HEK293T (cell line): ENCODE measurements at regions not wholly inside any gene's neighbourhood (a gene's known extent, or its start where the extent isn't known, plus 50 kb on each side); places are given as distances from the start of the nearest gene placed in this dataset.
"Not testable (repeated sequence)": the region's sequence is repeated elsewhere in the genome, so short reads cannot be mapped to it uniquely, and the experiment has no call there.

Experiments used
- CTCF ChIA-PET: fragments of 350-600 bp; formaldehyde crosslinking; extraction: SDS; loops from one replicate; lab custom pipeline; 2021; ENCODE audit warnings: antibody characterized with exemption, inconsistent platforms; lab: Yijun Ruan, JAX
- POLR2A ChIA-PET: fragments of 350-600 bp; formaldehyde crosslinking; extraction: SDS; loops from one replicate; lab custom pipeline; 2020; ENCODE audit warnings: antibody characterized with exemption, inconsistent platforms; lab: Yijun Ruan, JAX
- DNase-seq: peaks from one replicate; pipeline ENCODE4 v3.0.0; 2012; ENCODE audit warnings: mixed read lengths; ENCODE audit errors: extremely low spot score
- ARNT ChIP-seq: fragments of 450-650 bp; IDR thresholded peaks from 2 replicates; pipeline ENCODE4 v1.6.1; 2017; ENCODE audit warnings: mild to moderate bottlenecking
- BHLHE40 ChIP-seq: fragments of 450-650 bp; IDR thresholded peaks from 2 replicates; pipeline ENCODE4 v1.6.1; 2016; ENCODE audit warnings: mild to moderate bottlenecking, moderate library complexity, borderline replicate concordance
- CTBP1 ChIP-seq: fragments of 450-650 bp; IDR thresholded peaks from 2 replicates; pipeline ENCODE4 v1.6.1; 2016; ENCODE audit warnings: borderline replicate concordance
- ELF4 ChIP-seq: fragments of 450-650 bp; IDR thresholded peaks from 2 replicates; pipeline ENCODE4 v1.6.1; 2017; ENCODE audit warnings: antibody characterized with exemption
- FOXA1 ChIP-seq: fragments of 450-650 bp; IDR thresholded peaks from 2 replicates; pipeline ENCODE4 v1.6.1; 2016; ENCODE audit warnings: mild to moderate bottlenecking
- FOXK2 ChIP-seq: fragments of 450-650 bp; IDR thresholded peaks from 2 replicates; pipeline ENCODE4 v1.6.1; 2016; ENCODE audit warnings: mild to moderate bottlenecking
- FOXM1 ChIP-seq: fragments of 450-650 bp; IDR thresholded peaks from 2 replicates; pipeline ENCODE4 v1.6.1; 2017; ENCODE audit warnings: mild to moderate bottlenecking, borderline replicate concordance
- HDGF ChIP-seq: fragments of 450-650 bp; IDR thresholded peaks from 2 replicates; pipeline ENCODE4 v1.6.1; 2017; ENCODE audit warnings: antibody characterized with exemption, borderline replicate concordance
- L3MBTL2 ChIP-seq: fragments of 450-650 bp; conservative IDR thresholded peaks from 2 replicates; pipeline ENCODE4 v1.6.1; 2016; ENCODE audit warnings: mild to moderate bottlenecking
- LEF1 ChIP-seq: fragments of 450-650 bp; IDR thresholded peaks from 2 replicates; pipeline ENCODE4 v1.6.1; 2017; ENCODE audit warnings: mild to moderate bottlenecking, borderline replicate concordance
- NFRKB ChIP-seq: fragments of 450-650 bp; IDR thresholded peaks from 2 replicates; pipeline ENCODE4 v1.6.1; 2016; ENCODE audit warnings: mild to moderate bottlenecking, moderate library complexity
- PKNOX1 ChIP-seq: fragments of 450-650 bp; IDR thresholded peaks from 2 replicates; pipeline ENCODE4 v1.6.1; 2016
- SP1 ChIP-seq: fragments of 450-650 bp; IDR thresholded peaks from 2 replicates; pipeline ENCODE4 v1.6.1; 2017
- SUZ12 ChIP-seq: fragments of 450-650 bp; IDR thresholded peaks from 2 replicates; pipeline ENCODE4 v1.6.1; 2016; ENCODE audit warnings: mild to moderate bottlenecking
- TARDBP ChIP-seq: fragments of 450-650 bp; IDR thresholded peaks from 2 replicates; pipeline ENCODE4 v1.6.1; 2016
- ZNF384 ChIP-seq: fragments of 450-650 bp; IDR thresholded peaks from 2 replicates; pipeline ENCODE4 v1.6.1; 2016

GRCh38 chr18:10100941-10101701 lies 187.3 kb downstream of the VAPA start:
- TF ChIP-seq ELF4 (no peak), NFRKB (no peak), PKNOX1 (no peak), SUZ12 (no peak), TARDBP (no peak), ARNT (no peak), HDGF (no peak), CTBP1 (no peak), FOXM1 (no peak), ZNF384 (no peak), FOXA1 (no peak), BHLHE40 (no peak), LEF1 (no peak), FOXK2 (no peak)
- ChIA-PET POLR2A (no interaction called here), CTCF (no interaction called here)
- no peak for DNase-seq

GRCh38 chr18:10101729-10102128 lies 187.9 kb downstream of the VAPA start:
- CTCF ChIA-PET: no interaction called here
- TF ChIP-seq LEF1: no peak
- DNase-seq: no peak
- POLR2A ChIA-PET: no interaction called here

GRCh38 chr18:10105118-10105517 lies 191.3 kb downstream of the VAPA start:
- CTCF ChIA-PET, POLR2A ChIA-PET, DNase-seq: not testable (repeated sequence)

GRCh38 chr18:10111191-10111590 lies 197.4 kb downstream of the VAPA start:
- ChIA-PET CTCF (no interaction called here), POLR2A (no interaction called here)
- DNase-seq: no peak
- TF ChIP-seq FOXM1 (no peak), ZNF384 (no peak), L3MBTL2 (no peak), FOXK2 (no peak), SUZ12 (no peak), TARDBP (no peak), HDGF (no peak), ARNT (no peak), NFRKB (no peak), SP1 (no peak), PKNOX1 (no peak), FOXA1 (no peak), ELF4 (no peak), CTBP1 (no peak), BHLHE40 (no peak), LEF1 (no peak)

GRCh38 chr18:10111944-10112343 lies 198.1 kb downstream of the VAPA start:
- ChIA-PET POLR2A (no interaction called here), CTCF (no interaction called here)
- DNase-seq: no peak
- TF ChIP-seq PKNOX1: no peak
- no peak for TF ChIP-seq SP1
- TF ChIP-seq TARDBP: no peak
- TF ChIP-seq L3MBTL2: no peak
- no peak for TF ChIP-seq FOXK2
- TF ChIP-seq LEF1: no peak
- TF ChIP-seq NFRKB: no peak
- TF ChIP-seq HDGF: no peak
- TF ChIP-seq CTBP1: no peak
- TF ChIP-seq ZNF384: no peak
- no peak for TF ChIP-seq ELF4
- TF ChIP-seq FOXM1: no peak
- no peak for TF ChIP-seq ARNT
- TF ChIP-seq FOXA1: no peak
- no peak for TF ChIP-seq SUZ12
- TF ChIP-seq BHLHE40: no peak

GRCh38 chr18:10113121-10114022 lies 199.6 kb downstream of the VAPA start:
- DNase-seq: no peak
- POLR2A ChIA-PET: no interaction called here
- CTCF ChIA-PET: no interaction called here
- no peak for TF ChIP-seq ARNT
- TF ChIP-seq NFRKB: no peak
- no peak for TF ChIP-seq SP1
